Stimulated activated CD8-positive, alpha-beta memory T cell treated with anti-CD3 and anti-CD28 coated beads, Interleukin-4, amount 100 ng/mL, for 48 hours (primary cell): ENCODE measurements at regions not wholly inside any gene's neighbourhood (a gene's known extent, or its start where the extent isn't known, plus 50 kb on each side); places are given as distances from the start of the nearest gene placed in this dataset.

Experiments used
- DNase-seq: peaks from one replicate; pipeline ENCODE4 v3.0.0-alpha.2; 2020

- DNase-seq: no peak
Measured at GRCh38 chr5:61969755-61970154, 336.3 kb upstream of the KIF2A start.

- no peak for DNase-seq
Measured at GRCh38 chr5:61970218-61970617, 335.8 kb upstream of the KIF2A start.

- DNase-seq: no peak
Measured at GRCh38 chr5:61974680-61975079, 331.3 kb upstream of the KIF2A start.

- no peak for DNase-seq
Measured at GRCh38 chr5:61981886-61982285, 324.1 kb upstream of the KIF2A start.

- no peak for DNase-seq
Measured at GRCh38 chr5:61991430-61991829, 314.6 kb upstream of the KIF2A start.

- DNase-seq: no peak
Measured at GRCh38 chr5:61991866-61992265, 314.1 kb upstream of the KIF2A start.

- no peak for DNase-seq
Measured at GRCh38 chr5:61993295-61993927, 312.6 kb upstream of the KIF2A start.

- DNase-seq: no peak
Measured at GRCh38 chr5:61994171-61994570, 311.8 kb upstream of the KIF2A start.

- no peak for DNase-seq
Measured at GRCh38 chr5:61995486-61995885, 310.5 kb upstream of the KIF2A start.

GRCh38 chr5:61999371-61999770, 306.6 kb upstream of the KIF2A start:
- DNase-seq: no peak

- no peak for DNase-seq
Measured at GRCh38 chr5:62000646-62001045, 305.4 kb upstream of the KIF2A start.

- DNase-seq: no peak
Measured at GRCh38 chr5:62001640-62002039, 304.4 kb upstream of the KIF2A start.

GRCh38 chr5:62002436-62002835, 303.6 kb upstream of the KIF2A start:
- DNase-seq: no peak

GRCh38 chr5:62005551-62005950, 300.5 kb upstream of the KIF2A start:
- no peak for DNase-seq

GRCh38 chr5:62007457-62007856, 298.5 kb upstream of the KIF2A start:
- DNase-seq: no peak

GRCh38 chr5:62011089-62011664, 294.8 kb upstream of the KIF2A start:
- no peak for DNase-seq

GRCh38 chr5:62017092-62017491, 288.9 kb upstream of the KIF2A start:
- no peak for DNase-seq

- no peak for DNase-seq
Measured at GRCh38 chr5:62029303-62029702, 276.7 kb upstream of the KIF2A start.

GRCh38 chr5:62030326-62030725, 275.7 kb upstream of the KIF2A start:
- no peak for DNase-seq

- no peak for DNase-seq
Measured at GRCh38 chr5:62038024-62038423, 268.0 kb upstream of the KIF2A start.

- no peak for DNase-seq
Measured at GRCh38 chr5:62041156-62041756, 264.8 kb upstream of the KIF2A start.

- DNase-seq: no peak
Measured at GRCh38 chr5:62042007-62042406, 264.0 kb upstream of the KIF2A start.

GRCh38 chr5:62043289-62044280, 262.4 kb upstream of the KIF2A start:
- no peak for DNase-seq
